ENCODE measurements at regions not wholly inside any gene's neighbourhood (a gene's known extent, or its start where the extent isn't known, plus 50 kb on each side); places are given as distances from the start of the nearest gene placed in this dataset.

DNA sequence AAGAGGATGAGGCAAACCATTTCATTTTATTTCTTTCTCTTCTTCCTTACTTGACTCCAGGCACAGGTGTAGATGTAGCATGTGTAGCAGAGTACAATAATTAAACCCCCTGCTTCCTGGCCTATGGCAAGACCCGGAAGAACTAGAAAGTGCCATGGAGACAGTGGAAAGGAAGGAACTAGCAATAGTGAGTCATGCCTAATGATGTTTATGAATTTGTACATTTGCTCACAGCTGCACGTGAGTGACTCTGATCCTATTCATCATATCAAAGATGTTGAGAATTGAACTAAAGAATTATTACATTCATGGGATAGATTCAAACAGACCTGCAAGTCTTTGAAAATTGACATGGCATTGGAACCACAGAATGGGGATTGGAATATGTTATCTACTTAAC is 2233.9 kb upstream of the TENM3 start:
- no peak for DNase-seq (ENCODE audit: extremely low read depth in 1 of 11, low read depth in 9 of 11, low spot score in 4 of 11)

DNA sequence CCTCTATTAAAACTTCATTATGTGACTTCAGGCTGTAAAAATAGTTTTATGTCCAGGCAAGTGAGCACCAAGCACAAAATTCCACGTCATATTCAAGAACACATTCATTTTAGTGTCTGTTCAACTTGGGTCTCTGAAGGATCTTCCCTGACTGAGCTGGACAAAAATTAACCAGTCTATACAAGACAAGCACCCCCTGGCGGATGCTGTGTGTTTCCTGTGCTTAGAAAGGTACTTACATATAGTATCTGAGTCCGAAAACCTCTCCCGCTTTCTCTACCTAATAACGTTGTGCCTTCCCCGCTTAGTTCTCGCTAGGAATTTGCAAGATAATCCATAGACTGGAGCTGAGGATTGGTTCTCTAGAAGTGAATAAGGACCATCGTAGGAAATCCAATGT is 2214.5 kb upstream of the TENM3 start:
- peak in 7 of 11 donors; percentile 8 to 33 (median 21) for DNase-seq (ENCODE audit: extremely low read depth in 1 of 11, low read depth in 9 of 11, low spot score in 4 of 11)

DNA sequence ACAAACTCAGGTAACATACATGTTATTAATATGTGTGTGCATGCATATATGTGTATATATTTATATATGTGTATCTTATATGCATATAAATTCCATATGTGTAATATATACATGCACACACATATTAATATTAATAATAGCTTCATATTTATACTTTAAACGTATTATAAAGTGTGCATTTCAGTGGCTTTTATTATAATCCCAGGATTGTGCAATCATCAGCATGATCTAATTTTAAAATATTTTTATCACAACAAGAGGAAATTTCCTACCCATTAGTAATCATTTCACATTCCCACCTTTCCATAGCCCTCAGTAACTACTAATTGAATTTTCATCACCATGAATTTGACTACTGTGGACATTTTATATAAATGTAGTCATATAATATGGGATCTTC is 2211.9 kb upstream of the TENM3 start:
- DNase-seq (ENCODE audit: extremely low read depth in 1 of 11, low read depth in 9 of 11, low spot score in 4 of 11): no peak

DNA sequence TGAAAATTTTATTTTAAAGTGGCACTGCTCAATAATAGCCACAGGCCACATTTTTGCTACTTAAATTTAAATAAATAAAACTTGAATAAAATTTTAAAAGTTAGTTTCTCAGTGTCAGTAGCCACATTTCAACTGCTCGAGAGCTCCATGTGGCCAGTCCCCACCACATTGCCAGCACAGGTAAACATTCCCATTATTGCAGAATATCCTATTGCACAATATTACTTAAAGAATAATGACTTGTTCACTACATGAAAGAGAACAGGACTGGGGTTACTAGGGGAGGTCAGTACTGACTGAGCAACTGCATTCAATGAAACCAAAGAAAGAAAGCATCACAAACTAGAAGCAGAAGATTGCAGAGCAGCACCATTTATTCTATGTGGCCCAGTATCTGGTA is 2201.6 kb upstream of the TENM3 start:
- no peak for DNase-seq (ENCODE audit: extremely low read depth in 1 of 11, low read depth in 9 of 11, low spot score in 4 of 11)

DNA sequence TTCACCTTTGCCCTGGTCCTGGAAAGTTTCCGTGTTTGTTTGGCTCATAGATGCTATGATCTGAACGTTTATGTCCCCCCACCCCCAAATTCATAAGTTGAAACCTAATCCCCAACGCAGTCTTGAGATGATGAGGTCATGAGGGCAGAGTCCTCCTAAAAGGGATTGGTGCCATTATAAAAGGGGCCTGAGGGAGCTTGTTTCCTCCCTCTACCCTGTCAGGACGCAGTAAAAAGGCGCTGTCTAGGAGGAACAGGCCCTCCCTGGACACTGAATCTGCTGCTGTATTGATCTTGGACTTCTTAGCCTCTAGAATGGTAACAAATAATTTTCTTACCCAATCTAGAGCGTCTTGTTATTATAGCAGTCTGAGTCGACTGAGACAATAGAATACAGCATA is 2190.6 kb upstream of the TENM3 start:
- DNase-seq (ENCODE audit: extremely low read depth in 1 of 11, low read depth in 9 of 11, low spot score in 4 of 11): no peak

DNA sequence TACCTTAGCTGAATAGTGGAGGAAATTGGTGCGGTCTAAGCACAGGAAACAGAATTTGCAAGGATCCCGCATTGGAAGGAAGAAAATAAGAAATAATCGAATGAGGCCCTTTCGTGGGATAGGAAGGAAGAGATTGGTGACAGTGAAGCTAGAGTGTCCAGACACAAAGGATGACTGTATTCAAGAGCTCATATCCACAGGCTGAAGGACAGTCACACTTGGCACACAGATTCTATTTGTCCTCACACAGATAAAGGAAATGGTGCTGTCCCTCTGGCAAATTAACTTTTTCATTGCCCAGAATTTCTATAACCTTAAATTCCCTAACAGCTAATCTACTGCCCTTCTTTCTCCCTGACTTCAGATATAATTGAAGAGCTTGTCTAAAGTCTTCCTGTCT is 2188.9 kb upstream of the TENM3 start:
- no peak for DNase-seq (ENCODE audit: extremely low read depth in 1 of 11, low read depth in 9 of 11, low spot score in 4 of 11)

DNA sequence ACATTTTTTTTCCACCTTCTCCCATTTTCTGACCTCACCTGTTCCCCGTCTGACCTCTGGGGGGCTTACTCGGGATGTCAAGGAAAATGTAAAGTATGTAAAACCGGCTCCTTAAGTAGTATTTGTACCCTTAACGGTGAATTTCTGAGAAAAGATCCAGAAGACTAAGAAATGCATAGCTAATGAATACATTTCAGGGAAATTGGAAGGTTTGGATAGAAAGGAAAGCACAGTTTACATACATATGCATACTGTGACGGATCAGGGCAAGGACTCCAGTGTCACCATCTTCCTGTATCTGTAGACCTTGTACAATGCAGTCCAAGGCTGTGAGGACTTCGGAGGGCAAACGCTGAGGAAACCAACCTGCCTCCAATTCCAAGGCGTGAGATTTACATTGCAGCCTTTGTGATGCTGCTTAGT is 2185.9 kb upstream of the TENM3 start:
- DNase-seq (ENCODE audit: extremely low read depth in 1 of 11, low read depth in 9 of 11, low spot score in 4 of 11): peak in 4 of 11 donors; percentile 1 to 13 (median 4)

DNA sequence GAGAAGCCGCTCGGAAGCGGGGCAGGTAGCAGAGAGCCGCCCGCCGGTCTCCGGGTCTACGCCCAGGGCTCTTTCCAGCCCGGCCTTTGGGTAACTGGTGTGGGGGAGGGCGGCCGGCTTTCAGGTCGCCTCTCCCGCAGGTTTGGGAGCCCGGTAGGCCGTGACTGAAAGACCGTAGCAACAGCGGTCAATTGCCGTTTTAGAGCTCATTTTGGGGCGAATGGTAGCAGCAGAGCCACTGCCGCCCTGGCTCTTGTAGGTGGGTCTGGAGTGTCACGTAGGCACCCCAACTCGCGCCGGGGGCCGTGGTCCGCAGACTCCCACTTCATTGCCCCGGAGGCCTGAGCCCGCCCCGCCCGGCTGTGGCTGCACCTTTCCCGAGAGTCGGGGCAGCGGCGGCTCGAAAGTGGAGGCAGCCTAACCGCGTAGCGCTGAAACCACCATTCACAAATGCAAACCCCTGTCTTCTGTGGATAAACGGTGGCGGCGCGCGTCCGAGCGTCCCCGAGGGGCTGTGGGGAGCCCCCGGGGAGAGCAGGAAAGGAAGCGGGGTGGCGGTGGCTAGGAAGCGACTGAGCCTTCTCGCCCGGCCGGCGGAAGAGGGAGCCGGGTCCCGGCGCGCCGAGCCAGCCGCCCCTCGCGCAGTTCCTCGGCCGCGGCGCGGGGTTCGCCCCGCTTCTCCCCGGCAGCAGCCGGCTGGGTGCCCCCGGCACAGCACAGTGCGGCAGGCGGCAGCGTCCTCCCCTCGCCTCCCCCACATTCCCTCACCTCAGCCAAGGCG is 2185.1 kb upstream of the TENM3 start:
- DNase-seq (ENCODE audit: extremely low read depth in 1 of 11, low read depth in 9 of 11, low spot score in 4 of 11): peak in 6 of 11 donors; percentile 13 to 28 (median 22)

DNA sequence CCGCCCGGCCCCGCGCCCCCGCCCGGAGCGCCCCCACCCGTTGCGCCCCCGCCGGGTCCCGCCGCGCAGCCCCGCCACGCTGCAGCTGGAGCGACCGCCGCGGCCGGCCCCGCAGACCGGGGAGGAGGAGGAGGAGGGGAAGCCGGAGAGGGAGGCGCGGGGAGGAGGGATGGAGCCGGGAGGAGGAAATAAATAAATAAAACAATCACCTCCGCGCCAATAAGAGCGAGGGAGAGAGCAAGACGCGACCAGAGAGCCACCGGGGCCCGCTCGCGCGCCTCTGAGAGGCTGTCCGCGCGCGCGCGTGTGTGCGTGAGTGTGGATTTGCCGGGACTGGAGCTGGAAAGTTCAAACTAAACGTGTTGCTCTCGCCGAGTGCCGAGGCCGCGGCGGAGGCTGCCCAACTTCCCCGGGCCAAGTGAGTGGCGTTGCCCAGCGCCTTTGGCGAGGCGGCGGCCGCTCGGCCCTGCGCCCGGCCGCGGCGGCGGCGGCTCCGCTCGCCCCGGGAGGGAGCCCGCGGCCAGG is 2184.4 kb upstream of the TENM3 start:
- DNase-seq (ENCODE audit: extremely low read depth in 1 of 11, low read depth in 9 of 11, low spot score in 4 of 11): peak in 10 of 11 donors; percentile 36 to 69 (median 62)

DNA sequence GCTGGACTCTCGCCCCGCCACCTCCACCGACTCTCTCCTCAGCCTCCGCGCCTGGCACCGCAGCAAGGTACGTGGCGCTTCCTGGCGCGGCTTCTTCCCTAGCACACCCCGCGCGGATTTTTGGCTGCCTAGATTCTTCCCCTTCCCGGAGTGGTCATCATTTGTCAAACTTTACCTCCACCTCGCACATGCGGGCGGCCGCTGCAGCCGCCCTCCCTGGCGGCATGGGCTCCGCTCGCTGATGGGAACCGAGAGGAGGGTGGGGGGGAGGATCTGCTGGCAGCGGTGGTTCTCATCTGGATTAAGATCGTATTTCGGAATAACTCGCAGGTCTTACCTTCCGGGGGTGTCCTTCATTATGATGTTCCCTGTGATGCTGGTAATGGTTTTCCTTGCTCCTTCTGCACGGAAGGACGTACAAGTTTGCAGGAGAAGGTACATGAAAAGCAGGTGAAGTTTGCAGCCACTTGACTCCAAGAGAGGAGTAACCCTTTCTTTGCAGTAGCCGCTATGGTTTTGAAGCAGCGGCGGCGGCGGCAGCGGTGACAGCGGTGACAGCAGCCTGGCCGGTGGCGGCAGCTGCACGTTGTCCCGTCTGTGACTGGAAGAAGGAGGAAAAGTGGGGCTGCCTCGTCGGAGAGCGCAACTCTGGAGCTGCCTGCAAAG is 2183.9 kb upstream of the TENM3 start:
- DNase-seq (ENCODE audit: extremely low read depth in 1 of 11, low read depth in 9 of 11, low spot score in 4 of 11): peak in 5 of 11 donors; percentile 4 to 38 (median 20)

DNA sequence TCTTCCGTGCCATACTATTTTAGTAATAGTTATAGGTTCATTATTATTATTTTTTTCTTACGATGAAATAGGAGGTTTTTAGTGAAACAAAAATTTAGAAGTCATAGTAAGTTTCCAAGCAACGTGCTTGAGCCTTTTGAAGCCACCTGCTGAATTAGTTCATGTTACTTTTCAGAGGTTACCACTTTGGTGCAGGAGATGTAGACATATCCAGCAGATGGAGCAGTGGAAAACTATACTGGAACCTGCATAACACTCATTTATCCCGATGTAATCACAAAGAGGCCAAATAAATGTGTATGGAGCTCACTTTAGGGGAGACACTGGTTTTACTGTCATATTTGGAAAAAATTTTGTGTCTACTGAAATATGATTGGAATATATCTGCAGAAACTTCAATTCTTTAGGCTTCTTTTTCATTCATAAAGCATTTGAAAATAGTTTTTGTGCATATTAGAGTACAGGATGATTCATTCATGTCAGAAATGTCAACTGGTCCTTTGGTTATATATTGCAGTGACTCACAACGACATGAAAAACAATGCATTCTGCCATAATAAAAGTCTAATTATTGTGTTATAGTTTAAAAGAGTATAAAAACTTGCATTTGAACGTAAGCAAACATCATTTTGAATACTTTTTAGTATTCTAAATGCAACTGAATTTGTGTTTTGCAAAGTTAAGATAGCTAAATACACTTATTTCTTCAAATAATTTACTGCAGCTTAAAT is 2182.9 kb upstream of the TENM3 start:
- peak in 5 of 11 donors; percentile 3 to 27 (median 9) for DNase-seq (ENCODE audit: extremely low read depth in 1 of 11, low read depth in 9 of 11, low spot score in 4 of 11)

DNA sequence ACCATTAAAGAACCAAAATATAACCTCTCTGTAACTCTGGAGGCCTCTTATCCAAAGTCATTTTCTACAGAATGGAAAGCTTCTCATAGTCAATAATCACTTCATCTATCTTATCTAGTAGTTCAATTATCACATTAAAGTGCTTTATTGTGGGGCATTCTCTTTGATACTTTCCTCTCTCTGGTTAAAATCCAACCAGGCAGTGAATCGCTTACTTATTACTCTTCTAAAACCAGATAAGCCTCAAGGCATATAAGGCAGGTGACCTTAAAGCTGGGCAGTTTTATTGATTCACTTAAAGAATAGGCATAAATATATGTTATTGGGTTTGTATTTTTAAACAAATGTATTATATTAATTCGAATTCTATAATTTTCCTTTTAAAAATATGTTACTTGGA is 2162.1 kb upstream of the TENM3 start:
- peak in 1 of 11 donors; percentile 7 for DNase-seq (ENCODE audit: extremely low read depth in 1 of 11, low read depth in 9 of 11, low spot score in 4 of 11)

DNA sequence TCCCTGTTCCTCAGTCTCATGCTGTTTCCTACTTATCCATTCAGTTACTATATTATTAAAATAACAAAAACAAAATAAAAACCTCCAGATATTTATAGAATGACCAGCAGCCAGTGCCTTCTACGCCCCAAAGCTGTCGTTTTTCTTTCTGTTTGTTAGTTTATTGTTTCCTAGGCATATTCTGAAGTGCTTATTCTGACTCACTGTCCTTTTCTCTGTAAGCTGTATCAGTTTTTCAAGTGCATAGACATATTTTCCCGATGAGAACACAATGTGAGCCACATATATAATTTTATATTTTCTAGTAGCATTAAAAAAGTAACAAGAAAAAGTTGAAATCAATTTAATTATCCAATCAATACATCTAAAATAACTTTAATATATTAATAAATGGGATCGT is 2158.6 kb upstream of the TENM3 start:
- no peak for DNase-seq (ENCODE audit: extremely low read depth in 1 of 11, low read depth in 9 of 11, low spot score in 4 of 11)

DNA sequence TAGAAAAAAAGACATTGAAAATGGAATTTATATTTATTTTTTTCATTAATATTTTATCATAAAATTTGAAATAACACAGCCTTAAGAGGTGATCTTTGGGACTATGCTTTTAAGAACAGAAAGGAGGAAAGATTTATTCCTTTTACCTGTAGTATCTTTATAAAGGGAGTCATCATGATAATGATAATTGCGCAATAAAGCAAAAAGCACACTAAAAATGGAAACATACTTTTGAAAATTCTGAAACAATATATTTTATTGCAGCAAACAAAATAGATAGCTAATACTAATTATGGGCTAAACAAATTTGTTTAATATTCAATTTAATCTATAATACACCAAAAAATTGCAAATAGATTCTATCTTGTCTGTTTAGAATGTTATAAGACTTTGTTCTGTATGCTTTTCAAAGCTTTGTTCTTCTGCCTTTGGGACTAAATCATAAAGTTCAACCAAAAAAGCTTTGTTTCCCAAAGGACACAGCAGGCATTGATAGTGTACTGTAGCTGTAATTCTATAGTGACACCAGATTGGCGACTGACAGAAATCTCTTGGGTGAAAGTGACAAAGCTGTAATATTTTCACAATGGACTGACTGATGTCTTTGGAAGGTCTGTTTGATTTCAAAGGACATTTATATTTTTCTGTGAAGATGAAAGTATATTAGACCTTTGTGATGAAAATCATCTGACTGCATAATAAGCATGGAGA is 2156.6 kb upstream of the TENM3 start:
- no peak for DNase-seq (ENCODE audit: extremely low read depth in 1 of 11, low read depth in 9 of 11, low spot score in 4 of 11)

DNA sequence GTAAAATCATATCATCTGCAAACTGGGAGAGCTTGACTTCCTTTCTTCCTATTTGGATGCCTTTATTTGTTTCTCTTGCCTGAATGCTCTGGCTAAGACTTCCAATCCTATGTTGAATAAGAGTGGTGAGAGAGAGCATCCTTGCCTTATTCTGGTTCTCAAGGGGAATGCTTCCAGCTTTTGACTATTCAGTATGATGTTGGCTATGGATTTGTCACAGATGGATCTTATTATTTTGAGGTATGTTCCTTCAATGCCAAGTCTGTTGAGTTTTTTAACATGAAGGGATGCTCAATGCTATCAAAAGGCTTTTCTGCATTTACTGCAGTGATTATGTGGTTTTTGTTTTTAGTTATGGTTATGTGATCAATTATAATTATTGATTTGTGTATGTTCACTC is 2144.6 kb upstream of the TENM3 start:
- no peak for DNase-seq (ENCODE audit: extremely low read depth in 1 of 11, low read depth in 9 of 11, low spot score in 4 of 11)

DNA sequence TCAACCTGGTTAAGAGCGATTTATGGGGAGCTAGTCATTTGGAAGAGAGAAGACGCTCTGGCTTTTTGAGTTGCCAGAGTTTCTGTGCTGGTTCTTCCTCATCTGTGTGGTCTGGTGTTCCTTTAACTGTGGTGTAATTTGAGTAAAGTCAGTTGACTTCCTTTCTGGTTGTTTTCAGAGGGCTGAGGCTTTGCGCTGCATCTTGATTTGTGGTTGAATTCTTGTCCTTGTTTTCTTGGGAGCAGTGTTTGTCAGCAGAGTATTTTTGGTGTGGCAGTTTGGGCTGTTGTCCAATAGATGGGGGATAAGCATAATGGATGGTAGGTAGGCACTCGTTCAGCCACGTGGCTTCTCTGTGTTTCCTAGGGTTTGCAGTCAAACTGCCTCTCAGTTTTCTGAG is 2143.2 kb upstream of the TENM3 start:
- no peak for DNase-seq (ENCODE audit: extremely low read depth in 1 of 11, low read depth in 9 of 11, low spot score in 4 of 11)

DNA sequence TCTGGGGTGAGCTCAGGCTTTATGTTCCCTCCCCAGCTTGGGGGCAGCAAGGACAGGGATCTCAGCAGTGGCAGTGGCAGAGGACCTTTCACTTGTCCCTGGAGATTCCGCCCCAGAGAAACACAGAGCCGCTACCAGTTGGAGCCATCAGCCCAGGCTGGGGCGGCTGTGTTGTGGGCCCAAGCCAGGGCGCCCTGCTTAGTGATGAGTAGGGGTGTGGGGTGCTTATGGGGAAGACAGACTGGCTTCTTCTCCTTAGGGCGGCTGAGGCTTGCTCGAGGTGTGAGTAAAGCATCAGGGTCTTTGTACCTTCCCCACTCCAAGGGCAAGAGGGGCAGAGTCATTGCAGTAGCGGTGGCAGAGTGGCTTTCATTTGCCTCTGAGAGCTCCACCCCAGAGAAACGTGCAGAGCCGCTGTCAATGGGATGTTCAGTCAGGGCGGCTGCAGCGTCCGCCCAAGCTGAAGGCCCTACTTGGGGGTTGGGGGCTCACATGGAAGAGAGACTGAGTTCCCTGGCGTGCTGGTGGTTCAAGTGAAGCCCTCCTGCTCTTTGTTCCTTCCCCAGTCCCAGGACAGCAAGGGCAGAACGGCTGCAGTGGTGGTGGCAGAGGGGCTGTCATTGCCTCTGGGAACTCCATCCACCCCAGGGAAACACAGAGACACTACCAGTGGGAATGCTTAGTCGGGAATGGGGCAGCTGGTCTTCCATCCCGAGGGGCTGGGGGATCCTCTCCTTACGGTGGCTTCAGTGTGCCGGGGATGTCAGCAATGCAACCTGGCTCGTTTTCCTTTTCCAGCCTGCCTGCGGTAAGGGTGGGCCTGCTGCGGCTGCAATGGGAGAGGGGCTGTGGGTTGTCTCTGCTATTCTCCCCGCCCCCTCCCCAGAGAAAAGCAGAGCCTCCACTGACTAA is 2142.5 kb upstream of the TENM3 start:
- no peak for DNase-seq (ENCODE audit: extremely low read depth in 1 of 11, low read depth in 9 of 11, low spot score in 4 of 11)
